Keratinocyte (primary cell): ENCODE measurements at regions not wholly inside any gene's neighbourhood (a gene's known extent, or its start where the extent isn't known, plus 50 kb on each side); places are given as distances from the start of the nearest gene placed in this dataset.

Experiments used
- DNase-seq: peaks from one replicate; pipeline ENCODE4 v3.0.0-alpha.2; 2011; ENCODE audit warnings: low read depth, missing footprints, low spot score
- FAIRE-seq: peaks from 2 replicates; lab custom pipeline; 2011; peaks lifted over from hg19 to GRCh38; lab: Jason Lieb, UNC
- H2AFZ ChIP-seq: 2 replicates; pipeline ENCODE4 v1.6.0; 2012; ENCODE audit warnings: low read length, control low read depth, inconsistent platforms; ENCODE audit not compliant: control insufficient read depth
- H3K27ac ChIP-seq: 2 replicates; pipeline ENCODE4 v1.5.1; 2011; ENCODE audit warnings: low read length; ENCODE audit not compliant: control insufficient read depth, insufficient read depth
- H3K27me3 ChIP-seq: 3 replicates; pipeline ENCODE4 v1.6.0; 2011; ENCODE audit warnings: low read length; ENCODE audit not compliant: control insufficient read depth, insufficient read depth; ENCODE audit errors: extremely low read depth
- H3K36me3 ChIP-seq, 2 experiments: 2 replicates in 1 of 2; 3 replicates in 1 of 2; pipeline ENCODE4 v1.5.1; 2011; ENCODE audit warnings: low read length in 2 of 2, mild to moderate bottlenecking in 1 of 2; ENCODE audit not compliant: control insufficient read depth in 2 of 2, insufficient read depth in 2 of 2; ENCODE audit errors: extremely low read depth in 1 of 2
- H3K4me1 ChIP-seq: 3 replicates; pipeline ENCODE4 v1.5.1; 2011; ENCODE audit warnings: low read length; ENCODE audit not compliant: control insufficient read depth, insufficient read depth; ENCODE audit errors: extremely low read depth
- H3K4me2 ChIP-seq: 3 replicates; pipeline ENCODE4 v1.6.0; 2011; ENCODE audit warnings: low read depth, low read length; ENCODE audit not compliant: control insufficient read depth, insufficient read depth; ENCODE audit errors: extremely low read depth
- H3K4me3 ChIP-seq, 3 experiments: fragments of 200-600 bp in 1 of 3; sonication (generic) in 1 of 3; 2 replicates in 2 of 3; 3 replicates in 1 of 3; pipeline ENCODE4 v1.5.1; 2011 to 2016; ENCODE audit warnings: low read length in 3 of 3, mild to moderate bottlenecking in 3 of 3, control low read depth in 2 of 3, inconsistent platforms in 1 of 3, low read depth in 1 of 3, mixed read lengths in 1 of 3, mixed run types in 1 of 3, moderate library complexity in 1 of 3; ENCODE audit not compliant: control insufficient read depth in 2 of 3, insufficient read depth in 2 of 3; ENCODE audit errors: extremely low read depth in 1 of 3
- H3K79me2 ChIP-seq: 2 replicates; pipeline ENCODE4 v1.6.0; 2012; ENCODE audit warnings: low read length; ENCODE audit not compliant: control insufficient read depth, insufficient read depth
- H3K9ac ChIP-seq: 3 replicates; pipeline ENCODE4 v1.6.0; 2011; ENCODE audit warnings: low read length; ENCODE audit not compliant: control insufficient read depth, insufficient read depth; ENCODE audit errors: extremely low read depth
- H3K9me1 ChIP-seq: 3 replicates; pipeline ENCODE4 v1.6.0; 2011; ENCODE audit warnings: low read length; ENCODE audit not compliant: control insufficient read depth, insufficient read depth; ENCODE audit errors: extremely low read depth
- H3K9me3 ChIP-seq: 2 replicates; pipeline ENCODE4 v1.5.1; 2012; ENCODE audit warnings: low read depth, low read length; ENCODE audit not compliant: control insufficient read depth
- H4K20me1 ChIP-seq: 3 replicates; pipeline ENCODE4 v1.6.0; 2011; ENCODE audit warnings: low read length; ENCODE audit not compliant: control insufficient read depth, insufficient read depth; ENCODE audit errors: extremely low read depth
- EZH2 ChIP-seq: IDR thresholded peaks from one replicate; pipeline ENCODE4 v1.6.1; 2012; ENCODE audit warnings: inconsistent platforms, mild to moderate bottlenecking, low read length, moderate library complexity
- dilution Hi-C: fragments of 300-500 bp; cut with MboI; formaldehyde crosslinking; loops from one replicate; pipeline ENCODE4 v1.7.0; 2020; ENCODE audit warnings: low sequenced_read_pairs; ENCODE audit not compliant: extremely low pct_ligation_motif_present
- TF ChIP-seq, protein P1 (sequence below), 3 experiments: IDR thresholded peaks in 1 of 3; conservative IDR thresholded peaks in 1 of 3; optimal IDR thresholded peaks in 1 of 3; 2 replicates in 2 of 3; 3 replicates in 1 of 3; pipeline versions ENCODE3 to v1.5.1; 2011; ENCODE audit warnings: low read length in 3 of 3, mild to moderate bottlenecking in 3 of 3, moderate library complexity in 2 of 3, control low read depth in 1 of 3, inconsistent platforms in 1 of 3; ENCODE audit not compliant: insufficient read depth in 2 of 3; ENCODE audit errors: extremely low read depth in 1 of 3

DNA sequence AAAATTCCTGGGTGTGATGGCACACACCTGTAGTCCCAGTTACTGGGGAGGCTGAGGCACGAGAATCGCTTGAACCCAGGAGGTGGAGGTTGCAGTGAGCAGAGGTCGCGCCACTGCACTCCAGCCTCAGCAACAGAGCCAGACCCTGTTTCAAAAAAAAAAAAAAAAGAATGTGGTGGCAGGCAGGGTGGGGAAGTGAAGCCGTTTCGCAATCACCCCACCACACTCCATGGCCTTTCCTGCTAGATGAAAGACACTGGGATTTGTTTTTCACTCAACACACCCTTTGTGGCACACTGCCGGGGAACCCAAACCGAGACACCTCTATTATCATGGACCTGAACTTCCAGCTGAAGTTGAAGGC lies 172.4 kb upstream of the IQSEC1 start:
- dilution Hi-C loops, result no loop called here
- H3K27me3 ChIP-seq, result peaks cover 3% of the 10 kb centered on the region
- DNase-seq, result no peak
- H3K4me2 ChIP-seq, result no peak overlapping the region
- TF ChIP-seq, protein P1, sequence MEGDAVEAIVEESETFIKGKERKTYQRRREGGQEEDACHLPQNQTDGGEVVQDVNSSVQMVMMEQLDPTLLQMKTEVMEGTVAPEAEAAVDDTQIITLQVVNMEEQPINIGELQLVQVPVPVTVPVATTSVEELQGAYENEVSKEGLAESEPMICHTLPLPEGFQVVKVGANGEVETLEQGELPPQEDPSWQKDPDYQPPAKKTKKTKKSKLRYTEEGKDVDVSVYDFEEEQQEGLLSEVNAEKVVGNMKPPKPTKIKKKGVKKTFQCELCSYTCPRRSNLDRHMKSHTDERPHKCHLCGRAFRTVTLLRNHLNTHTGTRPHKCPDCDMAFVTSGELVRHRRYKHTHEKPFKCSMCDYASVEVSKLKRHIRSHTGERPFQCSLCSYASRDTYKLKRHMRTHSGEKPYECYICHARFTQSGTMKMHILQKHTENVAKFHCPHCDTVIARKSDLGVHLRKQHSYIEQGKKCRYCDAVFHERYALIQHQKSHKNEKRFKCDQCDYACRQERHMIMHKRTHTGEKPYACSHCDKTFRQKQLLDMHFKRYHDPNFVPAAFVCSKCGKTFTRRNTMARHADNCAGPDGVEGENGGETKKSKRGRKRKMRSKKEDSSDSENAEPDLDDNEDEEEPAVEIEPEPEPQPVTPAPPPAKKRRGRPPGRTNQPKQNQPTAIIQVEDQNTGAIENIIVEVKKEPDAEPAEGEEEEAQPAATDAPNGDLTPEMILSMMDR (optimal IDR thresholded peaks at IDR 0.05 in 1 of 3, IDR thresholded peaks at IDR 0.05 in 1 of 3, conservative IDR thresholded peaks at IDR 0.05 in 1 of 3; ENCODE audit: extremely low read depth in 1 of 3, insufficient read depth in 2 of 3, low read length in 3 of 3), result no peak
- TF ChIP-seq EZH2, result no peak
- peaks cover 19% of the 10 kb centered on the region for H3K4me1 ChIP-seq
- no peaks in the 10 kb centered on the region for H3K36me3 ChIP-seq
- H3K9me3 ChIP-seq, result no peaks in the 10 kb centered on the region
- no peak for FAIRE-seq
- H3K9ac ChIP-seq, result no peak overlapping the region
- no peak overlapping the region for H3K4me3 ChIP-seq
- H3K9me1 ChIP-seq, result no peaks in the 10 kb centered on the region
- peak overlapping the region; percentile 42 for H3K27ac ChIP-seq
- no peak overlapping the region for H2AFZ ChIP-seq
- H3K79me2 ChIP-seq, result no peaks in the 10 kb centered on the region
- no peaks in the 10 kb centered on the region for H4K20me1 ChIP-seq

DNA sequence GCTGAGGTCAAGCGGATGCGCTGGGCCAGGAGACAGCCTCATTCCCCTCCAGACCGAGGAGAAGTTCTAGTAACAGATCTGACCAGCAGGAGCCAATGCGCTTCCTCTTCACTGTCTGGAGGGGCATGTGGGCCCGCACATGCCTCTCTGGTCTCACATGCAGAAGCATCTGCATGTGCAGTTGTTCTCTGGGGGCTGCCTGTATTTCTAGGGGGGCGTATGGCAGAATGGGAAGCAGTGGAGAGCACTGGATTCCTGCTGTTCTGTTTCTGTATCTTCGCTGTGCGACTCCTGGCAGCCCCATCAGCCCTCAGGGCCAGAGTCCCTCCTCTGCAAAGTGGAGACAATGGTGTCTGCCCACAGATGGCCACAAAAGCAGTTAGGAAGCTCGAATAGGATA lies 170.4 kb upstream of the IQSEC1 start:
- H2AFZ ChIP-seq, result no peak overlapping the region
- H3K4me1 ChIP-seq, result peaks cover 16% of the 10 kb centered on the region
- H4K20me1 ChIP-seq, result no peaks in the 10 kb centered on the region
- H3K9me3 ChIP-seq, result no peaks in the 10 kb centered on the region
- peaks cover 4% of the 10 kb centered on the region for H3K27me3 ChIP-seq
- no peak overlapping the region for H3K4me2 ChIP-seq
- no peaks in the 10 kb centered on the region for H3K79me2 ChIP-seq
- TF ChIP-seq EZH2, result no peak
- TF ChIP-seq, protein P1 (optimal IDR thresholded peaks at IDR 0.05 in 1 of 3, IDR thresholded peaks at IDR 0.05 in 1 of 3, conservative IDR thresholded peaks at IDR 0.05 in 1 of 3; ENCODE audit: extremely low read depth in 1 of 3, insufficient read depth in 2 of 3, low read length in 3 of 3), result no peak
- no peaks in the 10 kb centered on the region for H3K36me3 ChIP-seq
- no peak for FAIRE-seq
- no peak for DNase-seq
- H3K9me1 ChIP-seq, result no peaks in the 10 kb centered on the region
- dilution Hi-C loops, result no loop called here
- no peak overlapping the region for H3K9ac ChIP-seq
- no peak overlapping the region for H3K4me3 ChIP-seq
- no peak overlapping the region for H3K27ac ChIP-seq
